Bronchial epithelial cell (primary cell): ENCODE measurements at regions not wholly inside any gene's neighbourhood (a gene's known extent, or its start where the extent isn't known, plus 50 kb on each side); places are given as distances from the start of the nearest gene placed in this dataset.

Source experiments
- DNase-seq: peaks from one replicate; pipeline ENCODE4 v3.0.0-alpha.2; 2010; ENCODE audit warnings: low read depth
- FAIRE-seq: peaks from 2 replicates; lab custom pipeline; 2011; peaks lifted over from hg19 to GRCh38; lab: Jason Lieb, UNC
- H3K27me3 ChIP-seq: 2 replicates; pipeline ENCODE4 v1.5.1; 2011; ENCODE audit warnings: low read length; ENCODE audit not compliant: control insufficient read depth, insufficient read depth
- H3K36me3 ChIP-seq: 2 replicates; pipeline ENCODE4 v1.5.1; 2011; ENCODE audit warnings: low read length; ENCODE audit not compliant: control insufficient read depth, insufficient read depth
- H3K4me3 ChIP-seq: 2 replicates; pipeline ENCODE4 v1.5.1; 2011; ENCODE audit warnings: mild to moderate bottlenecking, low read depth, low read length, control low read depth
- CTCF ChIP-seq: IDR thresholded peaks from 2 replicates; pipeline ENCODE4 v1.5.1; 2011; ENCODE audit warnings: mild to moderate bottlenecking, moderate library complexity, low read length, control low read depth, inconsistent platforms; ENCODE audit not compliant: insufficient read depth, severe bottlenecking

GRCh38 chr10:10782603-10783002 lies 235.1 kb upstream of the CELF2 start:
- Histone ChIP-seq H3K36me3 (no peaks in the 10 kb centered on the region), H3K27me3 (no peaks in the 10 kb centered on the region), H3K4me3 (no peak overlapping the region)
- DNase-seq (peak; percentile 64), FAIRE-seq (no peak)
- TF ChIP-seq CTCF: no peak

- TF ChIP-seq CTCF: no peak
- FAIRE-seq (no peak), DNase-seq (peak; percentile 80)
- Histone ChIP-seq H3K27me3 (no peaks in the 10 kb centered on the region), H3K36me3 (no peaks in the 10 kb centered on the region), H3K4me3 (no peak overlapping the region)
Measured at GRCh38 chr10:10785627-10786026, 232.0 kb upstream of the CELF2 start.

DNA sequence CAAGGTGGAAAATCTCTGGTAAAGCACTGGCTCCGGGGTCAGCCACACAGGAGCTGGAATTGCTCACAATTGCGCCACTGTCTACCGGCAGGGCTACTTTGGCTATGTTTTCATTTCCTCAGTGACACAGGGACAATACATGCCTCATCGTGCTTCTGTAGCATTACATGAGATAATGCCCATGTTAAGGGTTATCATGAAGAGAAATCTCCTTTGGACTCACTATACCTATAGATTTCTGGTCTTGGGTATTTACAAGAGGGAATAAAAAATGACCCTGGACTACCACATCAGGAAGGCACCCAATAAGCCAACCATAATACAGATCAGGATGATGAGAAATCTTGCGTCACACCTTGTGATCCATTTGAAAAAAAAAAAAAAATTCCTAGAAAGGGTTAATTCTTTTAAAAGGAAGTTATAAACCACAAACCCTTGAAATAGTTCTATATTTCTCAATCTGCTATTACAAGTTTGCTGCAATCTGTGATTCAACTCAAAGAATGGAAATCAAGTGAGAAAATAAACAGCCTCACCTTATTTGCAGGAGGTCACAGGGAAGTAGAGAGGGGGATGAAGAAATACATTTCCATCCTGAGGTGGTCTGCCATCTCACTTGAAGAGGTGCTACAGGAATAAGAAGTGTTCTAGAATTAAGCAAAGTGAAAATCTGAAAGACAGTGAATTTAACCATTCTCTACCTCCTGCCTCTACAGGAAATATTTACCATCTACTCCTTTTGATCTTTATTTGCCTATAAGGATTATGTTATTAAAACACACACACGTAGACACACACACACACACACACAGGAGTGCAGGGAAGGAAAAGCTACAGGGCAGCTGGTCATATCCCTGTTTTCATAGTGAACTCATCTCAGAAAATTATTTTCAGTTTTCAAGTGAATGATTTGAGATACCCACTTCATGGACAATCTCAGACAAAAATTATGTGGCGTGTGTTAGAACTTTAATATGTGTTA lies 231.3 kb upstream of the CELF2 start:
- peak; percentile 92 for DNase-seq
- FAIRE-seq: peak; percentile 70
- Histone ChIP-seq H3K27me3 (no peaks in the 10 kb centered on the region), H3K36me3 (no peaks in the 10 kb centered on the region), H3K4me3 (no peak overlapping the region)
- TF ChIP-seq CTCF: no peak

DNA sequence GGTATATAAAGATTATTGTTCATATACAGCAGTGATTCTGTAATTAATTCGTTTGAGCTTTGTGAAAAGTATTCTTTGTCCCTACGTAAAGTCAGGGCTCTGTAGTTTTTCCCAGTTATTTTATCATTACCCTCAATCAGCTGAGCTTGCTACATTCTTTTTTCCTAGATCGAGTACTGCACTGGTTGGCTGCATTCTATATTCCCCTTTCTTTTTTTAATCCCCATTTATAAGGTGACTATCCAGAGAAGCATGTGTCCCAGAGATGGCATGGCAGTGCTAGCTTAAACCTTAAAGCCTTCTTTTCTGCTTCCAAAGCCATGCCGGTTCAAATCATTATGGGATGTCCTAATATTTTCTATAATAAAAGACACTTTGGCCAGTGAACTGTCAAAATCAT lies 230.1 kb upstream of the CELF2 start:
- TF ChIP-seq CTCF: no peak
- FAIRE-seq (no peak), DNase-seq (no peak)
- no peak overlapping the region for H3K4me3 ChIP-seq
- H3K36me3 ChIP-seq: no peaks in the 10 kb centered on the region
- no peaks in the 10 kb centered on the region for H3K27me3 ChIP-seq

DNA sequence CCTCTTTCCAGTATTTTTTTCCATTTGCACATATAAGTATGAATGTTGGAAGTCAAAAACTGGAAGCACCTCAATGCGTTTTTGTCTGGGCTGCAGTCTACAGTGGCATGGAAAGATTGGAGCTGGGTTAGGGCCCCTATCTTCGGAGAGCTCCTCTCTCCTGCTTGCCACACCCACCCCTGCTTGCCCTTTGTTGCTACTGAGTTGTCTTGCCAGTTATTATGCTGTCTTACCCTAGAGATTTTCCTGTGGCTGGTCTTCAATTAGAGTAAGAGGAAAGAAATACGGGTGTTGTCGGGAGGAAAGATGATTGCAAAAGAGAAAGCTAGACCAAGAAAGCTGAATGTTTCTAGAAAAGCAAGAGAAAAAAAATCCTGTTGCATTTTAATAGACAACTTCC lies 228.9 kb upstream of the CELF2 start:
- no peak for DNase-seq
- Histone ChIP-seq H3K4me3 (no peak overlapping the region), H3K27me3 (no peaks in the 10 kb centered on the region), H3K36me3 (no peaks in the 10 kb centered on the region)
- no peak for TF ChIP-seq CTCF
- FAIRE-seq: no peak
